Head of caudate nucleus (tissue), 42 donors: ENCODE measurements at regions not wholly inside any gene's neighbourhood (a gene's known extent, or its start where the extent isn't known, plus 50 kb on each side); places are given as distances from the start of the nearest gene placed in this dataset.

Experiments used
- DNase-seq, 42 donors: peaks; one replicate each; pipeline versions ENCODE4 v3.0.0 to v3.0.0-alpha.2; 2020 to 2021; ENCODE audit warnings: mixed read lengths in 7 of 42
- intact Hi-C: fragments of 100-400 bp; cut with DNase I; formaldehyde crosslinking; loops from one replicate; pipeline ENCODE4 v1.15.0; 2022

GRCh38 chr12:75974323-75975187, 57.0 kb downstream of the PHLDA1 start:
- no peak for DNase-seq
- intact Hi-C loops = no loop called here

- intact Hi-C loops = no loop called here
- DNase-seq = no peak
These were observed 60.3 kb downstream of the PHLDA1 start for GRCh38 chr12:75971253-75971652.

GRCh38 chr12:75970310-75970709, 61.3 kb downstream of the PHLDA1 start:
- intact Hi-C loops = no loop called here
- no peak for DNase-seq

GRCh38 chr12:75969768-75970167, 61.8 kb downstream of the PHLDA1 start:
- no peak for DNase-seq
- intact Hi-C loops = no loop called here

- intact Hi-C loops = no loop called here
These were observed 65.9 kb downstream of the PHLDA1 start for GRCh38 chr12:75965661-75966060.

GRCh38 chr12:75964150-75964549, 67.4 kb downstream of the PHLDA1 start:
- intact Hi-C loops = no loop called here
- DNase-seq = peak in 10 of 42 donors; percentile 13 to 50 (median 22)

More at GRCh38 chr12:75965661-75966060, 65.9 kb downstream of the PHLDA1 start:
- DNase-seq = no peak

GRCh38 chr12:75961878-75962277, 69.7 kb downstream of the PHLDA1 start:
- no peak for DNase-seq
- intact Hi-C loops = no loop called here

- intact Hi-C loops = no loop called here
- no peak for DNase-seq
These were observed 70.5 kb downstream of the PHLDA1 start for GRCh38 chr12:75960954-75961661.

GRCh38 chr12:75960086-75960910, 71.3 kb downstream of the PHLDA1 start:
- no peak for DNase-seq

GRCh38 chr12:75959506-75959905, 72.1 kb downstream of the PHLDA1 start:
- DNase-seq = no peak
- intact Hi-C loops = no loop called here

More at GRCh38 chr12:75960086-75960910, 71.3 kb downstream of the PHLDA1 start:
- intact Hi-C loops = no loop called here

GRCh38 chr12:75959060-75959459, 72.5 kb downstream of the PHLDA1 start:
- DNase-seq = no peak
- intact Hi-C loops = no loop called here

GRCh38 chr12:75955251-75955650, 76.3 kb downstream of the PHLDA1 start:
- intact Hi-C loops = no loop called here
- DNase-seq = no peak

GRCh38 chr12:75954749-75955148, 76.8 kb downstream of the PHLDA1 start:
- no peak for DNase-seq
- intact Hi-C loops = no loop called here

- intact Hi-C loops = no loop called here
- DNase-seq = no peak
These were observed 77.5 kb downstream of the PHLDA1 start for GRCh38 chr12:75954041-75954440.

- peak in 18 of 42 donors; percentile 1 to 54 (median 27) for DNase-seq
- intact Hi-C loops = no loop called here
These were observed 78.2 kb downstream of the PHLDA1 start for GRCh38 chr12:75953312-75953906.

- intact Hi-C loops = no loop called here
- DNase-seq = no peak
These were observed 79.9 kb downstream of the PHLDA1 start for GRCh38 chr12:75951399-75952278.

- no peak for DNase-seq
- intact Hi-C loops = no loop called here
These were observed 84.3 kb downstream of the PHLDA1 start for GRCh38 chr12:75947156-75947723.

- intact Hi-C loops = no loop called here
- no peak for DNase-seq
These were observed 86.0 kb downstream of the PHLDA1 start for GRCh38 chr12:75945581-75945980.
